Fibroblast of villous mesenchyme (primary cell): ENCODE measurements at regions not wholly inside any gene's neighbourhood (a gene's known extent, or its start where the extent isn't known, plus 50 kb on each side); places are given as distances from the start of the nearest gene placed in this dataset.

Experiments
- DNase-seq: peaks from one replicate; pipeline ENCODE4 v3.0.0-alpha.2; 2010; ENCODE audit warnings: low read depth
- H3K4me3 ChIP-seq: 2 replicates; pipeline ENCODE4 v1.5.1; 2011; ENCODE audit warnings: low read depth, mild to moderate bottlenecking, low read length
- CTCF ChIP-seq: IDR thresholded peaks from 2 replicates; pipeline ENCODE4 v1.5.1; 2012; ENCODE audit warnings: low read depth, mild to moderate bottlenecking, low read length; ENCODE audit not compliant: insufficient read depth

GRCh38 chr4:82261084-82261483 is 112.7 kb downstream of the HNRNPD start:
- DNase-seq = no peak
- no peak overlapping the region for H3K4me3 ChIP-seq
- TF ChIP-seq CTCF = no peak

DNA sequence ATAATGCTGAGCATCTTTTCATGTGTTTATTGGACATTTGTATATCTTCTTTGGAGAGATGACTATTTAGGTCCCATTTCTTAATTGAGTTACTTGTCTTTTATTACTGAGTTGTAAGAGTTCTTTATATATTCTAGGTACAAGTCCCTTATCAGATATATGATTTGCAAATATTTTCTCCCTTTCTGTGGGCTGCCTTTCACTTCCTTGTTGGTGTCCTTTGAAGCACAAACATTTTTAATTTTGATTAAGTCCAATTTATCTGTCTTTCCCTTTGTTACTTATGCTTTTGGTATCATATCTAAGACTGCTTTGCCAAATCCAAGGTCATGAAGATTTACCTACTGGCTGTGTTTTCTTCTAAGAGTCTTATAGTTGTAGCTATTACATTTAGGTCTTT is 113.2 kb downstream of the HNRNPD start:
- H3K4me3 ChIP-seq = no peak overlapping the region
- TF ChIP-seq CTCF = no peak
- no peak for DNase-seq

- H3K4me3 ChIP-seq = no peak overlapping the region
- TF ChIP-seq CTCF = no peak
- no peak for DNase-seq
Measured at GRCh38 chr4:82256718-82257117, 117.1 kb downstream of the HNRNPD start.

DNA sequence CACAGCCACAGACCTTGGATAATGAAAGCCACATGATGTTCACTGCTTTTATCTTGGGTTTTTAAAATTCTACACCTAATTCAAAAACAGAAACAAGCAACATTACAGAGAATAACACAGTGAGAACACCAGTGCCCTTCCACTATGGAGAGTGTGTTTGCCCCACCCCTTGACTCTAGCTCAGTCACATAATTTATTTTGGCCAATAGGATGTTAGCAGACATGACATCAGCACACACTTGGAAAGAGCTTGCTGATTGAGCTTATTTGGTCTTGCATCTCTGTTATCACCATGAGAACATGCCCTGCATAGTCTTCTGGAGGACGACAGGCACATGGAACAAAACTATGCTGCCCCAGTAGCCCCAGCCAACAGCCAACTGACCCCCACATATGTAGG is 118.1 kb downstream of the HNRNPD start:
- no peak for TF ChIP-seq CTCF
- no peak for DNase-seq
- H3K4me3 ChIP-seq = no peak overlapping the region

GRCh38 chr4:82248903-82249632 is 124.7 kb downstream of the HNRNPD start:
- no peak for TF ChIP-seq CTCF
- H3K4me3 ChIP-seq = no peak overlapping the region
- no peak for DNase-seq

- H3K4me3 ChIP-seq = no peak overlapping the region
- DNase-seq = no peak
- no peak for TF ChIP-seq CTCF
Measured at GRCh38 chr4:82247629-82248028, 126.2 kb downstream of the HNRNPD start.

GRCh38 chr4:82247171-82247570 is 126.6 kb downstream of the HNRNPD start:
- TF ChIP-seq CTCF = no peak
- no peak for DNase-seq
- no peak overlapping the region for H3K4me3 ChIP-seq
